HL-60 (cell line): ENCODE measurements at regions not wholly inside any gene's neighbourhood (a gene's known extent, or its start where the extent isn't known, plus 50 kb on each side); places are given as distances from the start of the nearest gene placed in this dataset.

Experiments
- CTCF ChIP-seq: IDR thresholded peaks from one replicate; pipeline ENCODE4 v1.5.1; 2011; ENCODE audit warnings: low read length, control low read depth, inconsistent platforms; ENCODE audit not compliant: insufficient read depth
- GABPA ChIP-seq: IDR thresholded peaks from 2 replicates; pipeline ENCODE4 v1.6.1; 2012; ENCODE audit warnings: low read depth
- POLR2AphosphoS5 ChIP-seq: IDR thresholded peaks from 2 replicates; pipeline ENCODE4 v1.6.1; 2012; ENCODE audit warnings: low read depth

GRCh38 chr5:148931453-148932057 lies 105.1 kb downstream of the ADRB2 start:
- TF ChIP-seq CTCF, result no peak
- no peak for TF ChIP-seq POLR2AphosphoS5
- TF ChIP-seq GABPA, result no peak
